Prostate gland (tissue), 2 donors: ENCODE measurements at regions not wholly inside any gene's neighbourhood (a gene's known extent, or its start where the extent isn't known, plus 50 kb on each side); places are given as distances from the start of the nearest gene placed in this dataset.

Experiments used
- DNase-seq: peaks from one replicate; pipeline ENCODE4 v3.0.0-alpha.2; 2019; ENCODE audit warnings: low spot score
- H3K27ac ChIP-seq, 2 donors: fragments of 200-600 bp; sonication (generic); 2 replicates each; pipeline ENCODE4 v1.5.1; 2017 to 2019
- H3K27me3 ChIP-seq: fragments of 200-600 bp; sonication (generic); replicated peaks from 2 replicates; pipeline ENCODE4 v1.5.1; 2019; ENCODE audit not compliant: insufficient read depth
- H3K36me3 ChIP-seq, 2 donors: fragments of 200-600 bp; sonication (generic); 1 replicate in 1 of 2; 2 replicates in 1 of 2; pipeline versions ENCODE4 v1.5.1 to v1.8.1; 2017 to 2019
- H3K4me1 ChIP-seq: fragments of 200-600 bp; sonication (generic); replicated peaks from 2 replicates; pipeline ENCODE4 v1.5.1; 2019
- H3K4me3 ChIP-seq, 2 donors: fragments of 200-600 bp; sonication (generic); 2 replicates each; pipeline ENCODE4 v1.5.1; 2017 to 2019
- H3K9me3 ChIP-seq: fragments of 200-600 bp; sonication (generic); 2 replicates; pipeline ENCODE4 v1.5.1; 2017
- CTCF ChIP-seq, 4 experiments: fragments of 200-600 bp in 2 of 4; fragments of 450-650 bp in 2 of 4; sonication (generic) in 2 of 4; IDR thresholded peaks; 1 replicate in 3 of 4; 2 replicates in 1 of 4; pipeline ENCODE4 v1.5.1; 2016 to 2019; ENCODE audit warnings: antibody characterized with exemption in 4 of 4, mild to moderate bottlenecking in 2 of 4, moderate library complexity in 2 of 4
- POLR2A ChIP-seq: fragments of 450-650 bp; IDR thresholded peaks from one replicate; pipeline ENCODE4 v1.6.1; 2016; ENCODE audit warnings: antibody characterized with exemption, mild to moderate bottlenecking
- POLR2AphosphoS5 ChIP-seq: sonication (generic); formaldehyde crosslinking; IDR thresholded peaks from one replicate; pipeline ENCODE4 v1.6.1; 2017; ENCODE audit warnings: antibody characterized with exemption
- WGBS: methylation state at CpG from one replicate; pipeline ENCODE4 v1.1.5; 2018; 5-methylcytosine and 5-hydroxymethylcytosine counted together
- intact Hi-C: fragments of 100-400 bp; cut with DNase I; formaldehyde crosslinking; loops from one replicate; pipeline ENCODE4 v1.14.2; 2022

DNA sequence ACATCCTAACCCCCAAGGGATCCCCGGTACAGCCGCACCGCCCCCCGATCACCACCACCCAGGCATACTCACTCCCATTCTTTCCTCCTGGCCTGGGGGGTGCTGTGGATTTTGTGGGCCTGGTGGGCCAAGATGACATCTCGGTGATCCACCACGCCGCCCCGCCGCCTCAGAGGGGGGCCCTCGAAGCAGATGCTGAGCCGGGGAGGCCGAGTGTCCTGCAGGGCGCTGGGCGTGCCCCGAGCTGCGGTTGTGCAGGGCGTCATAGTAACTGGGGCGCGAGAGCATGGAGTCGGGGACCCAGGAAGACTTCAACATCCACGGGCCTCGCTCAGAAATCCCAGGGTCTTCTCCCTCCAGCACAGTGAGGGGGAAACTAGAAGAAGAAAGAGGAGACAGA, 93.4 kb upstream of the CACNA1A start:
- intact Hi-C loops = loop anchor here (2.0 to 10.0 kb wide), 2 partner anchors 119 to 265 kb away; no protein-coding TSS in a partner anchor

GRCh38 chr19:13598098-13598497, 91.8 kb upstream of the CACNA1A start:
- H3K27ac ChIP-seq = no peak overlapping the region
- intact Hi-C loops = loop anchor here (2.0 kb wide), 1 partner anchor 121 kb away; no protein-coding TSS in a partner anchor
- no peak for TF ChIP-seq CTCF (IDR thresholded peaks at IDR 0.05)
- no peak for TF ChIP-seq POLR2AphosphoS5
- TF ChIP-seq POLR2A = no peak

More for the DNA sequence above, 93.4 kb upstream of the CACNA1A start:
- Histone ChIP-seq H3K4me1 (no peaks in the 10 kb centered on the region), H3K36me3 (no peaks in the 10 kb centered on the region), H3K27ac (no peak overlapping the region), H3K4me3 (no peak overlapping the region), H3K9me3 (no peaks in the 10 kb centered on the region), H3K27me3 (no peaks in the 10 kb centered on the region)
- TF ChIP-seq POLR2A (no peak), CTCF (IDR thresholded peaks at IDR 0.05) (no peak), POLR2AphosphoS5 (no peak)
- no peak for DNase-seq
- WGBS = 82% methylated on average over 21 of the region's 22 CpGs

GRCh38 chr19:13597640-13598039, 91.4 kb upstream of the CACNA1A start:
- H3K27me3 ChIP-seq = no peaks in the 10 kb centered on the region
- no peak for TF ChIP-seq POLR2AphosphoS5
- TF ChIP-seq CTCF (IDR thresholded peaks at IDR 0.05) = peak in 3 of 4 experiments; percentile 47 to 68 (median 64)
- no peak for TF ChIP-seq POLR2A
- H3K27ac ChIP-seq = no peak overlapping the region
- H3K36me3 ChIP-seq = no peaks in the 10 kb centered on the region
- intact Hi-C loops = loop anchor here (2.0 kb wide), 1 partner anchor 121 kb away; no protein-coding TSS in a partner anchor
- under 1% methylated on average over 3 of the region's 3 CpGs for WGBS
- DNase-seq = peak; percentile 23
- H3K9me3 ChIP-seq = no peaks in the 10 kb centered on the region
- no peaks in the 10 kb centered on the region for H3K4me1 ChIP-seq
- H3K4me3 ChIP-seq = no peak overlapping the region

More at GRCh38 chr19:13598098-13598497, 91.8 kb upstream of the CACNA1A start:
- H3K4me1 ChIP-seq = no peaks in the 10 kb centered on the region
- DNase-seq = no peak
- no peaks in the 10 kb centered on the region for H3K9me3 ChIP-seq
- H3K36me3 ChIP-seq = no peaks in the 10 kb centered on the region
- no peaks in the 10 kb centered on the region for H3K27me3 ChIP-seq
- no peak overlapping the region for H3K4me3 ChIP-seq

DNA sequence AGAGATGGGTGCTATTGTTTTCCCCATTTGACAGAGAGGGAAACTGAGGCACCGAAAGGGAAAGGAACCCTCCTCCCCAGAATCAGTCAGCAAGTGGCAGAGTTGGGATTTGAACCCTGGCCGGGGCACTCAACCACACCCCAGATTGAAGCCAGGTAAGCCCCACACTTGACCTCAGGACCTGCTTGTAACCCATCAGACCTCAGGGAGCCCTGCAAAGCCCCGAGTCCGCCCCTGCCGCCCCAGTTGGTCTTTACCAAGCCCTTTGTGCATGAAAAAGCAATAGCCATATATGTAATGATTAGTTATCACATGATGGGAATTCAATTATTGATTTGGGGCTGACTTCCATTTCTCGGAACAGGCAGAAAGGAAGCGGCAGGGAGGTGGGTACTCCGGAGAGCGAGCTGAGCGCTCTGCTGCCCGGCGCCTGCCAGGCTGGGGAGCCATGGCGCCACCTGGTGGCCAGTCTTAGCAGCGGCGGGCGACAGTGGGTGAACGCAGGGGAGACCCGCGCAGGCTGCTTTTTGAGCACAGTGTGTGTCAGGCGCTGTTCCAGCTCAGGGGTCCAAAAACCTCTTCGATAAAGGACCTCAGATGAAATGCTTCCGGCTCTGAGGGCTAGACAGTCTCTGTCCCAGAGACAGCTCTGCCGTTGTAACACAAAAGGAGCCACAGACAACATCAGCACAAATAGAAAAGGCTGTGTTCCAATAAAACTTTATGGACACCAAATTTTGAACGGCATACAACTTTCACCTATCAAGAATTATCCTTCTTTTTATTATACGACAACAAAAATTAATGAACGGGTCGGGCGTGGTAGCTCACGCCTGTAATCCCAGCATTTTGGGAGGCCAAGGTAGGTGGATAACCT, 82.9 kb upstream of the CACNA1A start:
- TF ChIP-seq POLR2AphosphoS5 (no peak), POLR2A (no peak), CTCF (IDR thresholded peaks at IDR 0.05) (peak; percentile 81 to 89 (median 83))
- DNase-seq = peak; percentile 47
- Histone ChIP-seq H3K9me3 (no peaks in the 10 kb centered on the region), H3K4me3 (no peak overlapping the region), H3K4me1 (no peaks in the 10 kb centered on the region), H3K36me3 (no peaks in the 10 kb centered on the region), H3K27me3 (peaks cover 5% of the 10 kb centered on the region), H3K27ac (no peak overlapping the region)
- 27% methylated on average over 29 of the region's 29 CpGs for WGBS
- intact Hi-C loops = loop anchor here (2.0 to 10.0 kb wide), 2 partner anchors 312 to 624 kb away; partner anchors contain the start of gene DAND5
